Femur (tissue), 1 donor: ENCODE measurements at regions not wholly inside any gene's neighbourhood (a gene's known extent, or its start where the extent isn't known, plus 50 kb on each side); places are given as distances from the start of the nearest gene placed in this dataset.

Experiments
- DNase-seq: peaks from one replicate; pipeline ENCODE4 v3.0.0-alpha.2; 2017

DNA sequence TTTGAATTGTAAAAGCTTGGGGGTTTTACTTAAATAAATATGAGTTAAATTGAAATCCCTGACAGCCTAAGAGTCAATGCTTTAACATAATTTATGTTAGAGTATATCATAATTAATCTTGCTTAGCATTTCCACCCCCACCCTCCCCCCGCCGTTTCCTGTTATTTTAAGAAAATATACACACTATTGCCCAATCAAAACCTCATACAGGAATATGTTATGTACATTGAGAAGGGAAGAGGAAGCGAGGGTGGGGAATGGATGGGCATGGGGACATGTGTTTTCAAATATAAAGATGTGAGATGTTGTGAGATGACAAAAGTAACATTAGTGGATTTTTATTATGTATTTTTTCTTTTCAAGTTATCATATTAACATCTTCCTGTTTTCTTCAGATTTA is 561.1 kb upstream of the MEF2C start:
- DNase-seq, result no peak

DNA sequence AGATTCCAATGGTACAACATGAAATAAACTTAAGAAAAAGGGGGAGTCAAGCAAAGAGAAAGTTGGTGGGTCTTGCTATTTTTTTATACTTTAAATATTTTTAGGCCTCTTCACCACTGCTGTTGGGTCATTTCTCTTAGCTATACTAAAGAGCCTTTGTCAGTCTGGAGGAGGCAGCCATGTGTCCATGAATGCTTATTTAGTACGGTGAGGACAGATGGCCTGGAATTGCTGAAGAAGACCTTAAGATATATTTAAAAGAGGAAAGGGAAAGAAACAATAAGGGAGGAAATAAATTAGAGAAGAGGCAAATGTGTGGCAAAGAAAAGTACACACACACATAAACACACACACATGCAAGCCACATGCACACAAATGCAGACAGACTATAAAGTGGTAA is 560.5 kb upstream of the MEF2C start:
- DNase-seq, result no peak

DNA sequence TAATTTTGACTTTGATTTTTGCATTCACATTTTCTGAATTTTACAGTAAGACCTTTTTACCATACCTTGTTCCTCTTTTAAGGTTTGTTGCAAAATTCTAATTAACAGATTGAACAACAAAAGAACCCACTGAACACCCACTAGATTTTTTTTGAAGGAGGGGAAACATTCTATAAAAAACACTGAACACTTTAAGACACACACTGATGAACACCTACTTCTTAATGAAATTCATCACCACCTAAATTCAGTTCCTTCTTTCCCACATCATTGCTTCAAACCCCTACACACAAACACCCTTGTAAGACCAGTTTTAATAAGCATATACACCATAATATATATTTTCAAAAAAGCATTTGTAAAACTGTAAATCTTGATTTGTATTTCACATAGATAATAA is 559.0 kb upstream of the MEF2C start:
- no peak for DNase-seq

DNA sequence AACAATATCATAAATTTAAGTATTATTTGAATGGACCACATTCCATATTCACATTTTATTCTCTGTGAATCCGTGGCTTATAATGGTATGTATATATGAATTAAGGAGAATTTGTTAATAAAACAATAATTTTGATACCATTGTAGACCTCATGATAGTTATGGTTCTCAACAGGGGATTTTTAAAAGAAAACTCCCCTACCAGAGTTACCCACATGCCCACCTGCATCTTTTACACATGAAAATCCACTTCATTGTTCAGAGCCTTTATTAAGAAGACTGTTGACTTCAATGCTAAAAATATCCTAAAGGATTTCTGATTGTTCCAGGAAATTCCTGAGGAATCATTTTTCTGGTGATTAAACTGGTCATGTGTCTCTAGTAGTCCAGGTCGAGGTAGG is 557.7 kb upstream of the MEF2C start:
- DNase-seq, result no peak

DNA sequence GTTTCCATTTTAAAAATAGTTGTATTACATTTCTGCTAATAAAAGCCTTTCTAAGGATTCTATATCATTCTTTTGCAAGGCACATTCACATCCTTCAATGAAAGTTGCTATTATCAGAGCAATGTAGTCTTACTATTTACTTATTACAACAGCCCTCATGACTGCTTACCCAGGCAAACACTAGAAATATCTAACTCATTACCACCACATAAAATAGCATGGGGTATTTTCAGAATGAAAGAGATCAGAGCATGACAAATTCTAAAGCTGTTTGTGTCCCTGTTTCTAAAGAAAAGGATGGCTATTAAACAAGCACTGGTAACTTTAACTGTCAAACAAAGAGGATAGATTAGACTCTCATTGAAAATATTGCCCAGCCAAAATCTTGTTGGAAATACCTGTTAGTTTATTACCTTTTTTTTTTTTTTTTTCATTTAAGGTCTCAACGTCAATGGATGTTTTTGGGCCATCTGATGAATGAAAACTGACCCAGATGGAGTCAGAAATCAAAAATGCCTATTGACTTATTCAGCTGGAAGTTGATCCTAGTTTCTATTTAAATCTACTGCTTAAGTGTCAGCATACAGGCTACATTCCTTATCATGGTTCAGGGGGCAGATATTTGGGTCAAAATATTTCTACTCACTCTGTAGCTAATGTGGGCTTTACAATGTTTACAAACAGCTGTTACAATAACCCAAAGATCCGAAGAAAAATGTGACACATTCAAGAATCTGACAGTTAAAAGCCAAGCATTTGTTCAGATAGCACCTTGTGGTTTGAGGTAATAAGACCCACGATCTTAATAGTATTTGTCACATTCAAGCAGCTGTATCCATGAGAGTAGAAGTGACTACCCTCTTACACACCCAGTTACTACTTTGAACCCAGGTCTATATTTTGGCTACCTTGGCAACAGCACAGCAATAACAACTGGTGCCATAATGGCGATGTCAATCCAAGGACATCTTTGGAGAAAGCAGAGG is 554.8 kb upstream of the MEF2C start:
- peak; percentile 38 for DNase-seq

DNA sequence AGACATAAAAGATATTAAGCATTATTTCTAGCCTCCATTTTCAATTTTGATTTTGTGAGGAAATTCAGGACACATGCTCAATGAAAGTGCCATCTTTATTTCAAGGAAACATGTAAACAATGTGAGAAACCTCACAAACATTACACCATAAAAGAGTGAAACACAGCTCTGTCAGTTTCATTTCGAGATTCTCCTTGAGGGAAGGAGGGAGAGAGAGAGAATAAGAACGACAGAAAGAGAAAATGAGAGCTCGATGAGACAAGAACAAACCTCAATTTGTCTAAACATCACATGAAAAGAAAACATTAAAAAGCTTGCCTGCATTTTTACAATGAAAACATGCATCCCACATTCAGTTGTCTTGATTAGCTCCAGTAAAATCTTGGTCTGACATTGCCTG is 553.5 kb upstream of the MEF2C start:
- DNase-seq, result no peak

DNA sequence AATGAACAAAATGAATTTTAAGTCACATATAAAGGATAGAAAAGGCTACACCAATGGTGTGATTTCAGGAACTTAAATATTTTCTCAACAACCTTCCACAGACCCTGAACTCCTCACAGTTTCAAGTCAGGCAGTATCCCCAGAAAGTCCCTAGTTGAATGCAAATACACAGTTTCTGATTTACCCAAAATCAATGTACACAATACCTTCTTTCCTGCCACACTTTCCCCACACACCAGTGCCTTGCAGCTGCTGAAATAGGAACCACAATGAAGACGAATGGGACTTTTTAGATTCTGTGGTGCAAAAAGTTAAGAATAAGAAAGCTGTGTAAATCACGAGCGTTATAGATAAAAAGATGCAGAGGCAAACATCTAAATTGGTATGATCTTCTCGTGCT is 552.4 kb upstream of the MEF2C start:
- DNase-seq, result no peak

DNA sequence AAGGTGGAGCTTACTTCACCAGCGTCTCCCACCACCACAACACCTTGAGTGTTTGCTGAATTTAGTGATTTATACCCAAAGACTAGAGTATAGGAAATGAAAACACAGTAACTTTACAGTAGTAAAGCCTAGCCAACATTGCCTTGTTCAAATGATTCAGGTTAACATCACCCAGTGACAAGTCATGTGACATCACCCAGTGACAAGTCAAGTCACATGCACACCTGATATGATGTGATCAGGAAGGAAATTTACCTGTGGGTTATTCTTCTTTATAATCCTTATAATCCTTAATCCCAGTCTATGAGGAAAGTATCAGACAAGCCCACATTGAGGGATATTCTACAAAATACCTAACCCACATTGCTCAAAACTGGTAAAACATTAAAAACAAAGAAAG is 545.6 kb upstream of the MEF2C start:
- no peak for DNase-seq

DNA sequence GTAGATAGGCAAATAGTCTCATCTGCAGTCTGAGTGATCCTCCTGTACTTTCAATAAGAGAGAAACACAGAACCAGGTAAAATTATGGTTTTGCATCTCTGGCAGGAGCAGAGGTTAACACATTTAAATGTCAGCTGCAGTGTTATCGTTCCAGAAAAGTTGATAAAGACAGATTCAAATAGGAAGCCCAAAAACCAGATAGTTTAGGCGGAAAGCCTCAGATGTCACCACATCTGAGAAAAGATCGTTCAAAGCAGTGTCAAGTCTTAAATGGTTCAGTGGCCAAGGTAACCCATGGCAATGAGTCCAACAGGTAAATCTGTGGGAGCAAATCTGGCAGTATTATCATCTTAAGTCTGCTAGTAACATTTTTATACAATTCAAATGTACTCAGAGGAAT is 542.1 kb upstream of the MEF2C start:
- no peak for DNase-seq

DNA sequence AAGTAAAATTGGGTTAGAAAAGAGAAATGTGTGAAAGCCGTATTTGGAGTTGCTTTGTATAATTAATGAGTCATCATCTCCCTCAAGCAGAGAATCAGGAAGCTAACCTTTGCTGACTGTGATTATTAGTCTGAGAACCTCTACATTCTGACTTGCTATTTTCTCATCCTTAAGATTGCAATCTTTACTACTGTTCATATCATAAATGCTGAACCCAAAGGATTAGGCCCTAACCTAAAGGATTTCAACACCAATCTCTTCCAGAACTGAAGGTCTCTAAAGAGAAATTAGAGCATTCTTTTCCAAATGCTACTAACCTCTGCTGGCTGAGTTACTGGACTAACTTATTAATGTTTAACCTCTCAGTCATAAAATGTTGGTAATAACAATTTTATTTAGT is 538.1 kb upstream of the MEF2C start:
- DNase-seq, result no peak

DNA sequence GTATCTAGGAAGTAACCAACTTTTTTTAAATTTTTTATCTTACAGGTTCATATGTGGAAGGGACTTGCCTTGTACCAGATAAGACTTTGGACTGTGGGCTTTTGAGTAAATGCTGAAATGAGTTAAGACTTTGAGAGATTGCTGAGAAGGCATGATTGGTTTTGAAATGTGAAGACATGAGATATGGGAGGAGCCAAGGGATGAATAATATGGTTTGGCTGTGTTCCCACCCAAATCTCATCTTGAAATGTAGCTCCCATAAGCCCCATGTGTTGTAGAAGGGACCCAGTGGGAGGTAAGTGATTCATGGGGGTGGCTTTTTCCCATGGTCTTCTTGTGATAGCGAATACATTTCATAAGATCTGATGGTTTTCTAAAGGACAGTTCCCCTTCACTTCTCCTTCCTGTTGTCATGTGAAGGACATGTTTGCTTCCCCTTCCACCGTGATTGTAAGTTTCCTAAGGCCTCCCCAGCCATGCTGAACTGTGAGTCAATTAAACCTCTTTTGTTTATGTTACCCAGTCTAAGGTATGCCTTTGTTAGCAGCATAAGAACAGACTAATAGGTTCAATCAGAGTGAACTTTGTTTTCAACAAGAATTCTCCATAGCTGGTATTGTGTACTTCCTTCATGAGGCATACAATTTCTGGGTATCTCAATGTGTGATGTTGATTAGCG is 535.6 kb upstream of the MEF2C start:
- no peak for DNase-seq

DNA sequence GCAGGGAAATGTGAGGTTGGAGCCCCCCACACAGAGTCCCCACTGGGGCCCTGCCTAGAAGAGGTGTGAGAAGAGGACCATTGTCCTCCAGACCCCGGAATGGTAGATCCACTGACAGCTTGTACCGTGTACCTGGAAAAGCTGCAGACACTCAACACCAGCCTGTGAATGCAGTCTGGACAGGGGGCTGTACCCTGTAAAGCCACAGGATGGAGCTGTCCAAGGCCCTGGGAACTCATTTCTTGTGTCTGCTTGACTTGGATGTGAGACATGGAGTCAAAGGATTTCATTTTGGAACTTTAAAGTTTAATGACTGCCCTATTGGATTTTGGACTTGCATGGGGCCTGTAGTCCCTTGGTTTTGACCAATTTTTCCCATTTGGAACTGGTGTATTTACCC is 535.0 kb upstream of the MEF2C start:
- no peak for DNase-seq

DNA sequence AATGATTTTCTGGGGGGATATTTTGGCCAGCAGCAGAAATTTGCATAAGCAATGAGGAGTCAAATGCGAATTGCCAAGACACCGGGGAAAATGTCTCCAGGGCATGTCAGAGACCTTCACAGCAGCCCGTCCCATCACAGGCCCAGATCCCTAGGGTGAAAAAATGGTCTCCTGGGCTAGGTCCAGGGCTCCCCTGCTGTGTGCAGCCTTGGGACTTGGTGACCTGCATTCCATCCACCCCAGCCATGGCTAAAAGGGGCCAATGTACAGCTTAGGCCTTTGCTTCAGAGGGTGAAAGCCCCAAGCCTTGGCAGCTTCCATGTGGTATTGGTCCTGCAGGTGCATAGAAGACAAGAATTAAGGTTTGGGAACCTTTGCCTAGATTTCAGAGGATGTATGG is 534.5 kb upstream of the MEF2C start:
- DNase-seq, result no peak

DNA sequence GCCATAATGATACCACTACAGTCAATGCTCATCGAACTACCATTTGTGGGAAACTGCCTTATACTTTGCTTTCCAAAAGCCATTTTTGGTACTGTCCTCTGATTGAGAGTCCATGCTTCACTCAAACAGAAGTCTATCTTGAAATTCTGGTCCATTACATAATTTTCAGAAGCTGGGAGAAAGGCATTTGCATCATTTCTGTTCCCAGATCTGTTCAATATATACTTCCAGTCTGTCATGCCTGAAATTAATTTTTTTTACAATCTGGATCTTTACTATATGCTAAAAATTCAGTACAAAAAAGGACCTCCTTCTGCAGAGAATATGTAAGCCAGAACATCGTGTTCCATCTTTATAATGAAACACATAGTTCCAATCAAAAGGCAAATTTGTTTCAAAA is 528.9 kb upstream of the MEF2C start:
- no peak for DNase-seq

DNA sequence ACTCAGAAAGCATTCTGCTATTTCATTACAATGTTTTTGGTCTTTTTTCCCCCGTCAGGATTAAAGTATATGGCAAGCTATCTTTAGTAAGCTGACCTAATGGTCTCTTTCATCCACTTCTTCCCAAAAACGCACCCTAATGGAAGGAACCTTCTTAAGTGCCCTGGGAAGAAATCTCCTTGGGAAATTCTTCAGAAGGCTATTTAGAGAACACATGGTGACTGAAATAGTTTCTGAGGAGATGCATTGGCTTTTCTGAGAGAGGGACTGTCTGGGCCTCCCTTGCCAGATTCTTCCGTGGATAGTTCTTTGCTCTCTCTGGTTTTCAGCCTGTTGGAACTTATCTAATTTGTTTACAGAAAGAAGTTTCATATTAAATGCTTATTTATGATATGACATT is 524.1 kb upstream of the MEF2C start:
- DNase-seq, result no peak

DNA sequence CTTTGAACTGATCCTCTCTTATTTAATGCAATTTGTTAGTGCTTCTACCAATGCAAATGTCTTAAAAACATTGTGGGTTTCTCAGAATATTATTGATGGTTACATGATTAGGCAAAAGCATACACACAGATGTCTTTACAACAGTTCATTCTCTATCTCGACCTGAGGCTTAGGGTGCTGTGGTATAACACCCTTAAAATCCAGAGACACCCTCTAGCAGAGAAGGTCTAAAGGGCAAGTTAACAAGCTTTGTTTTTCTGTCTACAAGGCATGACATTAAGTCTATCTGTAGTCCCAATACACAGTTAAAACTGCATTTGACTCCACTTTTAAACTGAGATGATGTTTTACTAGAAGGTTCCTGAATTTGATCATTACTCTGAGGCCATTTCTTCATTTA is 518.7 kb upstream of the MEF2C start:
- DNase-seq, result no peak

DNA sequence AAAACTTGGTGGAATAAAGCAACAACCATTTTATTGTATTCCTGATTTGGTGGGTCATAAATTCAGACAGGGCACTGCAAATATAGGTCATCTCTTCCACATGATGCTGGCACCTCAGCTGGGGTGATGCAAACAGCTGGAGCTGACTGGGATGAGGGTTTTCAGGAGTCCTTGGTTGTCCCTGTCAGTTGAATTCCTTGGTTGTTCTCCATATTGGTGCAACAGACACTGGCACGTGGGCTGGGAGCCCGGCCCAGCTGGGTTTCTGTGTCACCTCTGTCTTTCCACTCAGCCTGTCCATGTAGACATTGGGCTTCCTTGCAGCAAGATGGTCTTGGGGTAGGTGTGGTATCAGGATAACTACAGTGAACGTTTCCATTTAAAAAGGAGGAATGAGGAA is 518.0 kb upstream of the MEF2C start:
- no peak for DNase-seq

DNA sequence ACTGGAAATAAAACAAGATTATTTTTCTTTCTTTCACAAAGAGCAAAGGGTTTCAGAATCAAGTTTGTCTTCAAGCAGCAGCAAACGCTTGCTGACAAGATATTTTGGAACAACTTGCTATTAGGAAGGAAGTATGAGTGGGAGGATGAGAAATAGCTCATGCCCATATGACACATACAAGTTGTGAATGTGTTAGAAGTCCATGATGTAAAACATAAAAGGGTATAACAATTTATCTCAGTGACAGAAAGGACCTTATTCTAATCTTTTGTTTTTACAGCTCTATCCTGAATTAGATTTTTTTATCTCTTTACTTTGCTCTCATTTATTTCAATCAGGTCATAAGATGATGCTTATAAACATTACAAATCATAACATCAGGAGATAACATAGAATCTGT is 516.6 kb upstream of the MEF2C start:
- no peak for DNase-seq

DNA sequence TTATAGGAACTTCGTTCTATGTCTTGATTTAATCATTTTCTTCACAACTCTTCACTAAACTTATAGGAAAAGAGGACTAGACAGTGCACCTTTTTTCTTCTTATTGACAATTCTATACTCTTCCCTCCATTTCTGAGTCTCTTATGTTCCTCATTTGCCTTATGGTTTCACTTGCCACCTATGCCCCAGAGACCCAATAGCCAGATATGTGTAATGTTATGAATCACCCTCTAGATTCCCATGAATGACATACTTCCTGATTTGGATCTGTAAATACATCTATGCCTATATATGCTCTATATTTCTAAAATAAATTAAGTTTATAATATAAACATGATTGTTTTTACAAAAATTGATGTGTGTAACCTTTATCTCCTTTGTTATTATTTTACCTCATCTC is 514.1 kb upstream of the MEF2C start:
- no peak for DNase-seq

DNA sequence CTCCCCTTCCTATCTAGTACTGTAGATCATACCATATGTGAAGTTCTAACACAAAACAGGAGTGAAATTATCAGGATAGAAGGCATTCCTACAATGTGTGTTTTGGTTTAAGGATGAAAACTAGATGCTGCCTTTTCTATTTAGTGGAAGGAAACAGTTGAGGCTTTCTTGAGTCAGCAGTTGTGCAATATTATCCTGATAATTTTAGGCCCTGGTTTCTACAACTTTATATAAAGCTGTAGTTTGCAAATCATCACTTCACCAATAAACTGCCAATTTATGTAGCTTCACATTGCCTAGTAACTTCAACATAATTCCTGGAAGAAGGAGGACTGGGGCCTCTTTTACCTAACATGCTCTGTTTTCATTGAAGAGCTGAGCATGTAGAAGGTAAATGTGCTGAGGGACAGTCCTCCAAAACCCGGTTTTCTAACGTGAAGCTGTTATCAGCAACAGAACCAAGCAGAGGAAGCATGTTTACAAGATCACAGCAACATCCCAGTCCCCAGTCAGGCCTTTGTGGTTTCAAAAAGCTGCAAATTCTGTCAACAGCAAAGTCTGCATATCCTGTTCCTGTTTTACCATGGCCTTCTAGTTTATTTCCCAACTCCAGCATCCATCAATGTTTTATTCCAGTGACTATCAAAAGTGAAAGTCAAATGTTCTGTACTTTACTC is 513.4 kb upstream of the MEF2C start:
- DNase-seq, result peak; percentile 30

DNA sequence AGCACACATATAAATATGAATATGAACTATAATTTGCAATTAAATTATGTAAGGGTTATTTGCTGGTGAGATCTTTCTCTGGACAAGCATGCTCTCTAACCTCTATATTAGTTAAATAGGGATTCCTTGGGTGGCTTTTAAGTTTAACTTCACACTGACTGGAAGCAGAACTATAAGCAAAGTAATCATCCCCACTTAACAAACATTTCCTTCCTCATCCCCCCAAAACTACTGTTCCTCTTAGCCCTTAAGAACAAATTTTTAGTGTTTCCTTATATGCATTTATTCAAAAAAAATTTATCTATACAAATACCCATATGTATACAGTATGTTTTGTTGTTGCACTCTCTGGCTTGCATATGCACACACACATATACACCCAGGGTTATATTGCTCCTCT is 512.1 kb upstream of the MEF2C start:
- no peak for DNase-seq

DNA sequence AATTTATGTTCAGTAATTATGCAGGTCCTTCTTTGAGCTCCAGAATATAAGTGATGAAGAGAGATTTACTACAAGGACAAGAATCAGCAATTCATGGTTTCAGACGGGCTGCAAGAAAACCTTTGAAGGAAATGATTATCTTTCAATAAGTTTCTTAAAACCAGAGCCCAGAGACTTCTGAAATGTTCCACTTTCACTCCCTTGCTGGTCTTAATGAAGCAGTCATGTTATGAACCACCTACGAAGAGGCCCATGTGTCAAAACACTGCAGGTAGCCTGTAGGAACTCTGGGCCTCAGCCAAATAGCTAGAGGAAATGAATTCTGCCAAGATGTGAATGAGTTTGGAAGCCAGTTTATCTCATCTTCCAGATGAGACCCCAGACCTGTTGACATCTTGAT is 505.9 kb upstream of the MEF2C start:
- DNase-seq, result no peak

DNA sequence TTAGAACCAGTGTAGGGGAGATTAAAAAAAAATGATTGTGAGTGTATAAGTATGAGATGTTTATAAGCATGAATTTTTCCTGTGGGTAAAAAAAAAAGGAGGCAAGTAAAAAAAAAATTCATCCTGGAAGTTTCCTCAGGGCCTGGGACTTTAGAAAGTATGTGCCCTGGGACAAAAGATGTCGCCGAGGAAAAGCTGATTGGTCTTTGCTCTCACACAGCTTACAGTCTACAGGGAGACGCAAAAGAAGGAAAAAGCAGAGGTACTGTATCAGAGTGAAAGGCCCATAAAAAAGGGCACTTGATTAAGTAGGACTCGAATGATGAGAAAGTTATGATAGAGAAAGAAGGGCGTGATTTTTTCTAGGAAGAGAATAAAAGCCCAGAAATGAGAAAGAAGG is 501.4 kb upstream of the MEF2C start:
- DNase-seq, result no peak

DNA sequence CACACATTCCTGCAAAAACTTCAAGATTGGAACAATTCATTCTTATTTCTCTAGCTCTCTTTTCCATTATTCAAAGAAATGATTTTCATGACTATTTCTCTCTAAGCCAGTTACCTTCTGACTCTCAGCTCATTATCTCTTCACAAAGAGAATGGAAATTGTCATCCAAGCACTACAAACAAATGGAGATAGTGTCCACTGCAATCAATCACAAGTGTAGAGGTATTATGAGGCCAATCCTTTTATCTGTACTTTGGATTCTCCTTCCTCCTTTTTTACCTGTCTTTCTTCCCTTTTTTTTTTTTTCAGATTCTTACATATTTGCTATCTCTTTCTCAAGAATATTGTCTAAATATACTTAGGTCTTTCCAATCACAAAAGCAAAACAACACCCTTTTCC is 497.7 kb upstream of the MEF2C start:
- no peak for DNase-seq
